H9 (cell line): ENCODE measurements at regions not wholly inside any gene's neighbourhood (a gene's known extent, or its start where the extent isn't known, plus 50 kb on each side); places are given as distances from the start of the nearest gene placed in this dataset.

ENCODE experiments used
- DNase-seq: peaks from one replicate; pipeline ENCODE4 v3.0.0-alpha.2; 2017
- H2AFZ ChIP-seq: one replicate; pipeline ENCODE4 v1.6.1; 2013; ENCODE audit warnings: mild to moderate bottlenecking, low read length, control low read depth, moderate library complexity
- H2AK5ac ChIP-seq: 2 replicates; pipeline ENCODE4 v1.6.1; 2013; ENCODE audit warnings: low read length, control low read depth, mixed read lengths; ENCODE audit not compliant: insufficient read length
- H2BK120ac ChIP-seq: one replicate; pipeline ENCODE4 v1.6.1; 2013; ENCODE audit warnings: low read depth, mild to moderate bottlenecking, low read length, control low read depth, inconsistent platforms; ENCODE audit not compliant: poor library complexity, severe bottlenecking
- H2BK12ac ChIP-seq: 2 replicates; pipeline ENCODE4 v1.6.1; 2013; ENCODE audit warnings: low read length, control low read depth, mixed read lengths, low read depth; ENCODE audit not compliant: insufficient read length
- H2BK15ac ChIP-seq: 2 replicates; pipeline ENCODE4 v1.6.1; 2013; ENCODE audit warnings: low read depth, low read length, control low read depth
- H2BK20ac ChIP-seq: one replicate; pipeline ENCODE4 v1.6.1; 2013; ENCODE audit warnings: low read depth, mild to moderate bottlenecking, low read length, control low read depth, inconsistent platforms; ENCODE audit not compliant: poor library complexity, severe bottlenecking
- H2BK5ac ChIP-seq: 2 replicates; pipeline ENCODE4 v1.6.1; 2013; ENCODE audit warnings: low read length, control low read depth, mixed read lengths; ENCODE audit not compliant: insufficient read length
- H3K14ac ChIP-seq: 2 replicates; pipeline ENCODE4 v1.6.1; 2013; ENCODE audit warnings: low read length, control low read depth; ENCODE audit not compliant: insufficient read depth
- H3K18ac ChIP-seq: 2 replicates; pipeline ENCODE4 v1.6.1; 2013; ENCODE audit warnings: low read depth, mild to moderate bottlenecking, mixed read lengths, low read length, control low read depth; ENCODE audit not compliant: insufficient read length
- H3K23ac ChIP-seq: 2 replicates; pipeline ENCODE4 v1.6.1; 2013; ENCODE audit warnings: low read length, control low read depth, mixed read lengths, low read depth; ENCODE audit not compliant: insufficient read length
- H3K23me2 ChIP-seq: 2 replicates; pipeline ENCODE4 v1.6.1; 2013; ENCODE audit warnings: low read depth, mild to moderate bottlenecking, mixed read lengths, low read length, control low read depth; ENCODE audit not compliant: insufficient read length, poor library complexity, severe bottlenecking
- H3K27ac ChIP-seq: 2 replicates; pipeline ENCODE4 v1.5.1; 2013; ENCODE audit warnings: low read length, control low read depth, mixed read lengths, low read depth; ENCODE audit not compliant: insufficient read length
- H3K27me3 ChIP-seq: 2 replicates; pipeline ENCODE4 v1.6.1; 2013; ENCODE audit warnings: low read length, control low read depth, inconsistent platforms; ENCODE audit not compliant: insufficient read depth
- H3K4ac ChIP-seq: 2 replicates; pipeline ENCODE4 v1.6.1; 2013; ENCODE audit warnings: low read depth, mild to moderate bottlenecking, control low read depth, inconsistent platforms, low read length, moderate library complexity
- H3K4me1 ChIP-seq: 2 replicates; pipeline ENCODE4 v1.6.1; 2013; ENCODE audit warnings: low read length, control low read depth, inconsistent platforms; ENCODE audit not compliant: insufficient read depth
- H3K4me2 ChIP-seq: 2 replicates; pipeline ENCODE4 v1.6.1; 2013; ENCODE audit warnings: low read length, control low read depth, mixed read lengths; ENCODE audit not compliant: insufficient read length, insufficient read depth
- H3K56ac ChIP-seq: 2 replicates; pipeline ENCODE4 v1.6.1; 2013; ENCODE audit warnings: low read depth, mild to moderate bottlenecking, mixed read lengths, low read length, control low read depth; ENCODE audit not compliant: insufficient read length
- H3K79me1 ChIP-seq: 2 replicates; pipeline ENCODE4 v1.6.1; 2013; ENCODE audit warnings: low read depth, mild to moderate bottlenecking, moderate library complexity, low read length, control low read depth, inconsistent platforms; ENCODE audit not compliant: insufficient read depth, poor library complexity, severe bottlenecking
- H3K79me2 ChIP-seq: 2 replicates; pipeline ENCODE4 v1.6.1; 2013; ENCODE audit warnings: low read length, control low read depth, inconsistent platforms; ENCODE audit not compliant: insufficient read depth
- H3K9ac ChIP-seq: 2 replicates; pipeline ENCODE4 v1.6.1; 2013; ENCODE audit warnings: low read length, control low read depth, mixed read lengths; ENCODE audit not compliant: insufficient read length; ENCODE audit errors: extremely low read depth
- H3K9me3 ChIP-seq: one replicate; pipeline ENCODE4 v1.6.1; 2013; ENCODE audit warnings: low read depth, low read length, inconsistent platforms; ENCODE audit not compliant: control insufficient read depth
- H3T11ph ChIP-seq: one replicate; pipeline ENCODE4 v1.6.1; 2013; ENCODE audit warnings: mild to moderate bottlenecking, low read length, control low read depth, inconsistent platforms
- H4K20me1 ChIP-seq: one replicate; pipeline ENCODE4 v1.6.1; 2013; ENCODE audit not compliant: control insufficient read depth, insufficient read length, insufficient read depth
- H4K5ac ChIP-seq: 2 replicates; pipeline ENCODE4 v1.6.1; 2013; ENCODE audit warnings: low read depth, mild to moderate bottlenecking, mixed read lengths, low read length, control low read depth; ENCODE audit not compliant: insufficient read length
- H4K8ac ChIP-seq: replicated peaks from 2 replicates; pipeline ENCODE4 v1.6.1; 2013; ENCODE audit warnings: low read length, control low read depth, mixed read lengths, low read depth; ENCODE audit not compliant: insufficient read length
- H4K91ac ChIP-seq: 2 replicates; pipeline ENCODE4 v1.6.1; 2013; ENCODE audit warnings: low read depth, mild to moderate bottlenecking, moderate library complexity, mixed read lengths, low read length, control low read depth; ENCODE audit not compliant: insufficient read length
- H3K27ac Mint-ChIP-seq, 3 experiments: 2 replicates in 2 of 3; 3 replicates in 1 of 3; pipeline ENCODE4 v1.8.0; 2020 to 2021; ENCODE audit warnings: mixed read lengths in 3 of 3, mild to moderate bottlenecking in 1 of 3, moderate library complexity in 1 of 3
- H3K27me3 Mint-ChIP-seq: 2 replicates; pipeline ENCODE4 v1.8.0; 2021; ENCODE audit warnings: low read depth, mild to moderate bottlenecking, moderate library complexity, mixed read lengths
- H3K36me3 Mint-ChIP-seq, 3 experiments: 2 replicates in 2 of 3; 3 replicates in 1 of 3; pipeline ENCODE4 v1.8.0; 2020 to 2021; ENCODE audit warnings: low read depth in 3 of 3, mixed read lengths in 3 of 3; ENCODE audit not compliant: insufficient read depth in 1 of 3
- H3K4me1 Mint-ChIP-seq, 2 experiments: 2 replicates each; pipeline ENCODE4 v1.8.0; 2020; ENCODE audit warnings: mixed read lengths in 2 of 2
- H3K4me3 Mint-ChIP-seq, 2 experiments: 2 replicates in 1 of 2; 3 replicates in 1 of 2; pipeline ENCODE4 v1.8.0; 2020 to 2021; ENCODE audit warnings: mild to moderate bottlenecking in 2 of 2, mixed read lengths in 2 of 2, moderate library complexity in 1 of 2
- H3K9me3 Mint-ChIP-seq, 2 experiments: 2 replicates in 1 of 2; 3 replicates in 1 of 2; pipeline ENCODE4 v1.8.0; 2020; ENCODE audit warnings: mild to moderate bottlenecking in 2 of 2, mixed read lengths in 2 of 2, moderate library complexity in 1 of 2
- CTCF ChIP-seq: fragments of 200-600 bp; sonication (generic); conservative IDR thresholded peaks from 3 replicates; pipeline ENCODE4 v1.8.0; 2021; ENCODE audit warnings: antibody characterized with exemption, mild to moderate bottlenecking
- WGBS: extraction: QIAGEN DNeasy Blood & Tissue Kit; methylation state at CpG from one replicate; pipeline ENCODE4 v1.1.7; 2013; ENCODE audit warnings: missing lambda C conversion rate, low lambda C conversion rate, mixed read lengths; ENCODE audit not compliant: insufficient read length; ENCODE audit errors: extremely low coverage; 5-methylcytosine and 5-hydroxymethylcytosine counted together

DNA sequence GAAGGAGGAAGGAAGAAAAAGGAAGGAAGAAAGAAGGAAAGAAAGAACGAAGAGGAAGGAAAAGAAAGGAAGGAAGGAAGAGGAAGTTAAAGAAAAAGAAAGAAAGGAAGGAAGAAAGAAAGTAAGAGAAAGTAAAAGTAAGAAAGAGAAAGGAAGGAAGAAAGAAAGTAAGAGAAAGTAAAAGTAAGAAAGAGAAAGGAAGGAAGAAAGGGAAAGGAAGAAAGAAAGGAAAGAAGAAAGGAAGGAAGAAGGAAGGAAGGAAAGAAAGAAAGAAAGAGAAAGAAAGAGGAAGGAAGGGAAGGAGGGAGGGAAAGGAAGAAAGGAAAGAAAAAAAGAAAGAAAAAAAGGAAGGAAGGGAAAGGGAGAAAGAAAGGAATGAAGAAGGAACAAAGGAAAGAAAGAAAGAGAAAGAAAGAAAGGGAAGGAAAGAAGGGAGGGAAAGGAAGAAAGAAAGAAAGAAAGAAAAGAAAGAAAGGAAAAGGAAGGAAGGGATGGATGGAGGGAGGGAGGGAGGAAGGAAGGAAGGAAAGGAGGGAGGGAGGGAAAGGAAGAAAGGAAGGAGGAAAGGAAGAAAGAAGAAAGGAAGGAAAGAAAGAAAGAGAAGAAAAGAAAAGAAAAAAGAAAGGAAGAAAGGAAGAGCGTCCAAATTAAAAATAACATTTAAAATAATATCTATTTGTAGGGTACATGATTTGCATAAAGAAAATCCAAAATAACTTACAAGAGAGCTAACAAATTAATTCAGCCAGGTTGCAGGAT lies 827.9 kb downstream of the TSN start:
- H3K9ac ChIP-seq: no peak overlapping the region
- peaks cover 0 to 6% (median 0%) of the 10 kb centered on the region in 3 experiments; a peak in 1 of 7 replicates for H3K36me3 Mint-ChIP-seq
- no peaks in the 10 kb centered on the region for H3K23me2 ChIP-seq
- H2AK5ac ChIP-seq: no peak overlapping the region
- no peak for TF ChIP-seq CTCF
- no peak for DNase-seq
- H3K4me1 ChIP-seq: no peaks in the 10 kb centered on the region
- H4K91ac ChIP-seq: no peak overlapping the region
- H3K4me3 Mint-ChIP-seq: no peak overlapping the region
- H2BK15ac ChIP-seq: no peak overlapping the region
- no peak overlapping the region for H2BK5ac ChIP-seq
- H2BK20ac ChIP-seq: no peak overlapping the region
- no peak overlapping the region for H3K56ac ChIP-seq
- no peaks in the 10 kb centered on the region for H3K27me3 Mint-ChIP-seq
- no peaks in the 10 kb centered on the region for H3K4me1 Mint-ChIP-seq
- WGBS: 93% methylated on average over 1 of the region's 2 CpGs
- H3K79me1 ChIP-seq: no peaks in the 10 kb centered on the region
- no peak overlapping the region for H2AFZ ChIP-seq
- H3K9me3 ChIP-seq: no peaks in the 10 kb centered on the region
- no peak overlapping the region for H3K14ac ChIP-seq
- H3K9me3 Mint-ChIP-seq: peaks cover 3 to 9% of the 10 kb centered on the region in 2 experiments; a peak in 3 of 5 replicates
- H4K8ac ChIP-seq: no peak overlapping the region
- no peak overlapping the region for H3K23ac ChIP-seq
- no peak overlapping the region for H3K18ac ChIP-seq
- no peak overlapping the region for H3K4me2 ChIP-seq
- no peaks in the 10 kb centered on the region for H3K79me2 ChIP-seq
- no peaks in the 10 kb centered on the region for H3K27me3 ChIP-seq
- no peaks in the 10 kb centered on the region for H4K20me1 ChIP-seq
- no peak overlapping the region for H2BK12ac ChIP-seq
- H3K27ac Mint-ChIP-seq: no peak overlapping the region
- no peak overlapping the region for H2BK120ac ChIP-seq
- no peak overlapping the region for H4K5ac ChIP-seq
- no peak overlapping the region for H3K27ac ChIP-seq
- H3K4ac ChIP-seq: no peak overlapping the region
- no peak overlapping the region for H3T11ph ChIP-seq
